HUDEP-2 (cell line): ENCODE measurements at regions not wholly inside any gene's neighbourhood (a gene's known extent, or its start where the extent isn't known, plus 50 kb on each side); places are given as distances from the start of the nearest gene placed in this dataset.

ENCODE experiments used
- DNase-seq, 76 experiments: peaks; one replicate each; lab custom pipeline; 2025; ENCODE audit not compliant: unreplicated experiment in 76 of 76; lab: John Stamatoyannopoulos, UW

GRCh38 chr9:117775591-117775990 is 71.4 kb downstream of the TLR4 start:
- DNase-seq, result no peak

- no peak for DNase-seq
Observed at GRCh38 chr9:117777823-117778222, 73.6 kb downstream of the TLR4 start.

GRCh38 chr9:117779760-117780159 is 75.6 kb downstream of the TLR4 start:
- DNase-seq, result no peak

DNA sequence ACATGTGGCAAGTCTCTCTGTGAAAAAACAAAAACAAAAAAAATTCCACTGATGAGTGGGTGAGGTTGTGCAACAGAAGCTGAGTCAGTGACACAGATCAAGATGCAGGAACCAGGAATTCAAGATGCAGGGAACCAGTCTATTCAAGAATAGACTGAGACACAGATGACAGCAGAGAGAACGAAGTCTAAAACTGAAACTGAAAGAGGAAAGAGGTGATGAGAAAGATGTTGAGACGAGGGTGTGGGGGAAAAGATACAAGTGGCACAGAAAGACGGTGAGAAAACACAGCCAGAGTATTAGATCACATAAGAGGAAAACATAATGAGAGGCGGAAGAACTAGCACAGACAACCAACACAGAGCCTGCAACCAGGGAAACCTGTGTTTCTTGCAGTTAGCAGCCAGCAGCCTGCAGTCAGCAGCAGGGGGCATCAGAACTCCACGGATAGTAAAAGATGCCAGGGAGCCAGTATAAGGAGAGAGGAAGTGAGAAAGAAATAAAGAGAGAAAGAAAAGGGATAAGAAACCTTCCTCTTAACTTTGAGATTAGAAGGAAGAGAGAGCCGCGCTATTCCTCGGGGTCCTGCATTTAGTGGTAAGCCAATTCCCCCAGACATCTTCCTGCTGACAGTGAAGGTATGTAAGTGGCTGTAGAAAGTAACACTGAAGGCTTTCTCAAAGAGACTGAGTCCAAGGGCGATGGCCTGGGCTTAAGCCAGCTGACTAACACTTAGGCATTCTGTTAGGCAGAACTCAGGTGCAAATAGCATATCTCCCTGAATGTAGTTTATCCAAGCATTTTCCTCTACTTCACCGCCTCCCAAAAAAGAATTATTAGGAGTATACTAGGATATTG is 79.0 kb downstream of the TLR4 start:
- peak in 4 of 76 experiments; percentile 0 to 26 (median 0) for DNase-seq

- DNase-seq, result no peak
Observed at GRCh38 chr9:117783828-117784227, 79.6 kb downstream of the TLR4 start.

- DNase-seq, result no peak
Observed at GRCh38 chr9:117784996-117785395, 80.8 kb downstream of the TLR4 start.

- no peak for DNase-seq
Observed at GRCh38 chr9:117787746-117788145, 83.5 kb downstream of the TLR4 start.

DNA sequence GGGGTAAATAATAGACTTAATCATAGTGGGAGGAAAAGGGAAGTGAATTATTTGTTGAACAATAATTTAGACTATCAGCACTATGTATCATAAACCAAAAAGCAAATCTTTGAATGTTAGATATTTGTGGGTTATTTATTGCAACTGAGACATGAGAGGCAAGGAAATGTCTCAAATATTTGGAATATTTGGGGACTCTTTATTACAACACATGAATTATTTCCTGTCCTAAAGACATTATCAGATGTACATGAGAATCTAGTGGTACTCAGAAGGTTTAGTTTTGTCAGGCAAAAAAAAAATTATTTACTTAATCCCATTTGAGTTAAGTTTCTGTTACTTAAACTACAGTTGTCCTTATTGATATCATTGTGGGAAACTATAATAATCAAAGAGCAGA is 91.1 kb downstream of the TLR4 start:
- no peak for DNase-seq

DNA sequence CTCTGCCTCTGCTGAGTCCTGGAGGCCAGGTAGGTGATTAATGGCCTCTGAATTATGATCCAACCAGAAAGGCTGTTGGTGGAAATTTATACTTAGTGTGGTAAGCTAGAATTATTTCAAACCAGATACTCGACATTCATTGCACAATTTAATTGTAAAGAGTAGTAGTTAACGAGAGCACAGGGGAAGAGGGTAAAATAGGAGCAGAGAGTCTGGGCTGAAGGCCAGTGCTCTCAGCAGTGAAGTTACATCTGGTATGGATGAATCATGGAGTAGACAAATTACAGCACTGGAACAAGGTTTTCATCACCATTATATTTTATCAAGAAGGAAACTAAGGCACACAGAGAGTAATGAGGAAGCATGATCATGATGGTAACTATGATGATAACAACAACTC is 92.5 kb downstream of the TLR4 start:
- no peak for DNase-seq

DNA sequence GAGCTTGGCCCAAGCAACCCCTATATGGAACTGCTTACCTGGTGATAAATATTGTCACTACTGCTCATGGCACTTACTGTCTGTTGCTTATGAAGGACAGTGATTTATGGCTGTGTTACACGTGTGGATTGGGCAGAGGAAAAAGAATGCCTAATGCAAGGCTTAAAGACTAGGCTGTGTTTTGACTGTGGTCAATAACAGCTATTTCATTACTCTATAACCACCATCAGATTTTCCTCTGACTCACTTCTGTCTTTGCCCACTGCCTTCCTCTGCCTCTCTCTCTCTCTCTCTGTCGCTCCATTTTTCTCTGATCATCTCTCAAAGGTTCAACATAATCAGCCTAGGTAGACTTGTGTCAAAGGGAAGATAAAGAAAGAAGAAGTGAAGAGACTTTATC is 96.2 kb downstream of the TLR4 start:
- DNase-seq, result no peak

- DNase-seq, result no peak
Observed at GRCh38 chr9:117809751-117810150, 105.5 kb downstream of the TLR4 start.

- no peak for DNase-seq
Observed at GRCh38 chr9:117815315-117815714, 111.1 kb downstream of the TLR4 start.

DNA sequence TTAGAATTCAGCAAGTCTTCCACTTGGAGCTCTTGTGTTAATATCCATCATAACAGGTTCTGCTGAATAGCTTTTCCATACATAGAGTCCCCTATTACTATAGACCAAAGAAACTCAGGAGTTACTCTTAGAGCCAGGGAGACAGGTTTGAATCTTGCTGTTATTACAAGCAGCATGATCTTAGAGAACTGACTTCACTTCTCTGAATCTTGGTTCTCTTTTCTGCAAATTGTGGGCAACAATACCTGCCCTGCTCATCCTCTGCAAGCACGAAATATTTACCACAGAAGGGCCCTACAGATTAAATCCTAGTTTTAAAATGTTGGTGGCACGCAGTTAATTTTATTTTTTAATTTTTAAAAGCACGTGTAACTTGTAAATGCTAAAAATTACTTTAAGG is 111.7 kb downstream of the TLR4 start:
- no peak for DNase-seq

GRCh38 chr9:117821954-117822353 is 117.8 kb downstream of the TLR4 start:
- no peak for DNase-seq

- no peak for DNase-seq
Observed at GRCh38 chr9:117823576-117823975, 119.4 kb downstream of the TLR4 start.

DNA sequence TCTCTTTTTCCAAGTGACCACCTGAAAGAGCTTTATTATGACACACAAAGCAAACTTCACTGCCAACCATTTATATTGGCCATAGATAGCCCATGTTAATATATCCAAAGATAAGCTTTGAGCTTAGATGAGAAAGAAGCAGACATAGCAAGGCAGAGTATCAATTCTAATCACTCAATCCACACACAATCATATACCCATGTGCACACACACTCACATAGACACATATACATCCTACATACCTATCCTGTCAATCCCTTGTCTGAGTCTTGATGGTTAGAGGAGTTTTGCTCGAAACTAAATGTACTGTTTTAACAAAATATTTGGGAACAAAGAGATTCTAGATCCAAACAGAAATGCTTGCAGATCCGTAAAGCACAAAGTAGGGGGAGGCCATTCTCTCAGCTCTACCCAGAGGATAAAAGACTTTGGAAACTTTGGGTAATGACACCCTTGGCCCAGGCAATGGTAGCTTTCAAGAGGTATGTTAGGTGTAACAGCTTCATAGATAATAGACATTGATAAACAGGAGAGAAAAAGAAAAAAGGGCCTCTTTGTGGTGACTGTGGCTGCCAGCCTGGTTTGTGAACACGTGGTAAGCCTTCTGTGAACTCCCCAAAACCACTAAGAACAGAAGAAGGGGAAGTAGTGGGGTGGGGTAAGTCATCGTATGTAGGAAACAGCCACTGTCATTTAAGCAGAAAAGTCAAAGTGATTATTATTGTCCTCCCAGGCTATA is 121.6 kb downstream of the TLR4 start:
- DNase-seq, result peak in 3 of 76 experiments; percentile 0 to 3 (median 2)

GRCh38 chr9:117826837-117827236 is 122.6 kb downstream of the TLR4 start:
- no peak for DNase-seq

DNA sequence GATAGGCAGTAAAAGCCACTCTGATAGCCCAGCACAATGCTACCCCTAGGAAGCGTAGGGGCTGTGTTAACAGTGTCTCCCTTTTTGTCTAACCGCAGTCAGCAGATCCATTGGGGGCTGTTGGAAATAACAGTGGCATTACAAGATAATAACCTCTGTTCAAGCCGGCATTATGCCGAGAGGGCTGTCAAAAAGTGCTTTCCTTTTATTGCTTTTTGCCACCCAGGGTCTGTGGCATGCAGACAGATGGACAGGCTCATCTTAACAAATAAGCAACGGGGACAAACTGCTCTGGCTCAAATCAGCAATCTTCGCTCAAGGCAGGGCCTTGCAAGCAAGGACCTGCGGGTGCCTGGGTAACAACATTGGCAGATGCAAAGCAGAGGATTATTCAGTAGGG is 123.3 kb downstream of the TLR4 start:
- no peak for DNase-seq

- DNase-seq, result no peak
Observed at GRCh38 chr9:117828466-117828865, 124.3 kb downstream of the TLR4 start.

- no peak for DNase-seq
Observed at GRCh38 chr9:117835798-117836197, 131.6 kb downstream of the TLR4 start.

- DNase-seq, result no peak
Observed at GRCh38 chr9:117839862-117840261, 135.7 kb downstream of the TLR4 start.
